ENCODE measurements at regions not wholly inside any gene's neighbourhood (a gene's known extent, or its start where the extent isn't known, plus 50 kb on each side); places are given as distances from the start of the nearest gene placed in this dataset.

DNA sequence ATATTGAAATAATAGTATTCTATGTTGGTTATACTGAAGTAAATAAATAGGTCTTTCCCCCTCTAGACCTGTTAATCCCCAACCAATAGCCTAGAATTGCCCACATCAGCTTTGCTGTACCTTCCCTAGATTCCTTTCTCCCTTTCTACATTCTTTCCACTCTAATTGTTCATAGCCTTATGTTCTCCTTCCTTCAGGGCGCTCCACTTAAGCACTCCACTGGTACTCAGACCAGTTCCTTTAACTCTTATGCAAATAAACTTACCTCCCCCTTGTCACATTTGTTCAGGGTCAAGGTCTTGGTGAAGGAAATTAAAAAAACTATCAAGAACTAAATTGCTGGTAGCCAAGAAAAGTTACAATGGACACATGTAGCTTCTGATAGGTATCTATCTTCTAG, 294.8 kb downstream of the UTP18 start:
- Histone ChIP-seq H3K79me2 (ENCODE audit: insufficient read depth, low read length) (no peaks in the 10 kb centered on the region), H3F3A (ENCODE audit: low read depth) (no peaks in the 10 kb centered on the region), H3K4me1 (ENCODE audit: insufficient read depth, low read length, poor library complexity, severe bottlenecking) (no peaks in the 10 kb centered on the region), H2AFZ (ENCODE audit: low read length) (no peak overlapping the region), H3K9me3 (ENCODE audit: insufficient read depth, low read depth, low read length) (no peaks in the 10 kb centered on the region), H3K27me3 (ENCODE audit: insufficient read depth, low read length, poor library complexity, severe bottlenecking) (peaks cover 6% of the 10 kb centered on the region), H3K9ac (ENCODE audit: low read depth, low read length, poor library complexity, severe bottlenecking) (no peak overlapping the region), H4K20me1 (ENCODE audit: insufficient read depth, low read length, poor library complexity, severe bottlenecking) (no peaks in the 10 kb centered on the region), H3K4me2 (ENCODE audit: low read depth, low read length, poor library complexity, severe bottlenecking) (no peak overlapping the region), H3K4me3 (ENCODE audit: low read length, poor library complexity, severe bottlenecking) (no peak overlapping the region), H3K36me3 (ENCODE audit: insufficient read depth, low read length) (no peaks in the 10 kb centered on the region), H3K9me2 (replicated peaks; ENCODE audit: low read depth, low read length) (no peaks in the 10 kb centered on the region)
- TF ChIP-seq EZH2phosphoT487 (IDR thresholded peaks at IDR 0.05; ENCODE audit: borderline replicate concordance) (no peak), CTCF (conservative IDR thresholded peaks at IDR 0.05; ENCODE audit: low read length) (no peak)

DNA sequence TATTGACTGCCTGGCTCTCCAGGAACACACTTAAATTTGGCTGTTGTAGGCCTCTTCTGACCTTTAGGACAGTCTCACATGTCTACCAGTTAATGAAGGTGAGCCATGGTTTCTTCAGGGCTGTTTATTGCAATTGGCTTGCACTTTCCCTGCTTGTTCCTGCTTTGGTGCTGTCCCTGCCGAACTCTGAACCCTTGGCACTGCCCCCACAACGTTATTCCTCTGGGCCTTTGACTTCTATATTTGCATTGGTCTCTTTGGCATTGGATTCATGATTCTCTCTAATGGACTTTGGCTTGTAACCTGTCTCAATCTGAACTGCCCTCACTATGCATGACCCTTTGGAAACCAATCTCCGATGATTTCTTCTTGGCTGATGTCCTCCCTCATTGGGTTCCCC, 299.4 kb downstream of the UTP18 start:
- Histone ChIP-seq H3K36me3 (ENCODE audit: insufficient read depth, low read length) (no peaks in the 10 kb centered on the region), H3K27me3 (ENCODE audit: insufficient read depth, low read length, poor library complexity, severe bottlenecking) (peaks cover 6% of the 10 kb centered on the region), H3F3A (ENCODE audit: low read depth) (no peaks in the 10 kb centered on the region), H3K4me2 (ENCODE audit: low read depth, low read length, poor library complexity, severe bottlenecking) (no peak overlapping the region), H3K9ac (ENCODE audit: low read depth, low read length, poor library complexity, severe bottlenecking) (no peak overlapping the region), H3K79me2 (ENCODE audit: insufficient read depth, low read length) (no peaks in the 10 kb centered on the region), H4K20me1 (ENCODE audit: insufficient read depth, low read length, poor library complexity, severe bottlenecking) (no peaks in the 10 kb centered on the region), H3K9me3 (ENCODE audit: insufficient read depth, low read depth, low read length) (no peaks in the 10 kb centered on the region), H2AFZ (ENCODE audit: low read length) (no peak overlapping the region), H3K4me1 (ENCODE audit: insufficient read depth, low read length, poor library complexity, severe bottlenecking) (no peaks in the 10 kb centered on the region), H3K9me2 (replicated peaks; ENCODE audit: low read depth, low read length) (no peaks in the 10 kb centered on the region), H3K4me3 (ENCODE audit: low read length, poor library complexity, severe bottlenecking) (no peak overlapping the region)
- TF ChIP-seq EZH2phosphoT487 (IDR thresholded peaks at IDR 0.05; ENCODE audit: borderline replicate concordance) (no peak), CTCF (conservative IDR thresholded peaks at IDR 0.05; ENCODE audit: low read length) (no peak)

GRCh38 chr17:51560398-51560797, 300.1 kb downstream of the UTP18 start:
- H3K4me1 ChIP-seq (ENCODE audit: insufficient read depth, low read length, poor library complexity, severe bottlenecking), result no peaks in the 10 kb centered on the region
- no peak overlapping the region for H3K4me3 ChIP-seq (ENCODE audit: low read length, poor library complexity, severe bottlenecking)
- H2AFZ ChIP-seq (ENCODE audit: low read length), result no peak overlapping the region
- TF ChIP-seq EZH2phosphoT487 (IDR thresholded peaks at IDR 0.05; ENCODE audit: borderline replicate concordance) (no peak), CTCF (conservative IDR thresholded peaks at IDR 0.05; ENCODE audit: low read length) (no peak)
- no peaks in the 10 kb centered on the region for H4K20me1 ChIP-seq (ENCODE audit: insufficient read depth, low read length, poor library complexity, severe bottlenecking)
- no peak overlapping the region for H3K4me2 ChIP-seq (ENCODE audit: low read depth, low read length, poor library complexity, severe bottlenecking)
- H3K36me3 ChIP-seq (ENCODE audit: insufficient read depth, low read length), result no peaks in the 10 kb centered on the region
- H3K27me3 ChIP-seq (ENCODE audit: insufficient read depth, low read length, poor library complexity, severe bottlenecking), result peaks cover 6% of the 10 kb centered on the region
- H3F3A ChIP-seq (ENCODE audit: low read depth), result no peaks in the 10 kb centered on the region
- H3K79me2 ChIP-seq (ENCODE audit: insufficient read depth, low read length), result no peaks in the 10 kb centered on the region
- no peaks in the 10 kb centered on the region for H3K9me3 ChIP-seq (ENCODE audit: insufficient read depth, low read depth, low read length)
- no peaks in the 10 kb centered on the region for H3K9me2 ChIP-seq (replicated peaks; ENCODE audit: low read depth, low read length)
- no peak overlapping the region for H3K9ac ChIP-seq (ENCODE audit: low read depth, low read length, poor library complexity, severe bottlenecking)
